GM21390 (cell line): ENCODE measurements at regions not wholly inside any gene's neighbourhood (a gene's known extent, or its start where the extent isn't known, plus 50 kb on each side); places are given as distances from the start of the nearest gene placed in this dataset.
"Not testable (repeated sequence)": the region's sequence is repeated elsewhere in the genome, so short reads cannot be mapped to it uniquely, and the experiment has no call there.

Source experiments
- ATAC-seq: cut with Tn5 transposase; IDR thresholded peaks from one replicate; pipeline ENCODE4 v1.9.1; 2021; ENCODE audit not compliant: unreplicated experiment

- ATAC-seq, result not testable (repeated sequence)
Observed at GRCh38 chr16:18263046-18263445, 73.5 kb downstream of the NPIPA8 start.

DNA sequence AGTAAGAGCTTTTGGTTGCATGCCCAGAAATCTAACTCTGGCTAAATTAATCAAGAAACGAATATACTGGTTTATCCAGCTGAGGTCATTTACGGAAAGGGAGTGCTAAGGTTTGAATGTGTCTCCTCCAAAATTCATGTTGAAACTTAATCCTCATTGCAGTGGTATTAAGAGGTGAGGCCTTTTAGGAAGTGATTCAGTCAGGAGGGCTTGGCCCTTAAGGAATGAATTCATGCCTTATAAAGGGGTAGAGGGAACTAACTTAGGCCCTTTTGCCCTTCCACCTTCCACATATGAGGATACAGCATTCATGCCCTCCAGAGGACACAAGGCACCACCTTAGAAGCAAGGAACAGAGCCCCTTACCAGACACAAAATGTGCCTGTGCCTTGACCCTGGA, 74.7 kb downstream of the NPIPA8 start:
- not testable (repeated sequence) for ATAC-seq

GRCh38 chr16:18259496-18260176, 76.9 kb downstream of the NPIPA8 start:
- not testable (repeated sequence) for ATAC-seq

- not testable (repeated sequence) for ATAC-seq
Observed at GRCh38 chr16:18252943-18253342, 83.6 kb downstream of the NPIPA8 start.

GRCh38 chr16:18230505-18230904, 106.0 kb downstream of the NPIPA8 start:
- not testable (repeated sequence) for ATAC-seq

DNA sequence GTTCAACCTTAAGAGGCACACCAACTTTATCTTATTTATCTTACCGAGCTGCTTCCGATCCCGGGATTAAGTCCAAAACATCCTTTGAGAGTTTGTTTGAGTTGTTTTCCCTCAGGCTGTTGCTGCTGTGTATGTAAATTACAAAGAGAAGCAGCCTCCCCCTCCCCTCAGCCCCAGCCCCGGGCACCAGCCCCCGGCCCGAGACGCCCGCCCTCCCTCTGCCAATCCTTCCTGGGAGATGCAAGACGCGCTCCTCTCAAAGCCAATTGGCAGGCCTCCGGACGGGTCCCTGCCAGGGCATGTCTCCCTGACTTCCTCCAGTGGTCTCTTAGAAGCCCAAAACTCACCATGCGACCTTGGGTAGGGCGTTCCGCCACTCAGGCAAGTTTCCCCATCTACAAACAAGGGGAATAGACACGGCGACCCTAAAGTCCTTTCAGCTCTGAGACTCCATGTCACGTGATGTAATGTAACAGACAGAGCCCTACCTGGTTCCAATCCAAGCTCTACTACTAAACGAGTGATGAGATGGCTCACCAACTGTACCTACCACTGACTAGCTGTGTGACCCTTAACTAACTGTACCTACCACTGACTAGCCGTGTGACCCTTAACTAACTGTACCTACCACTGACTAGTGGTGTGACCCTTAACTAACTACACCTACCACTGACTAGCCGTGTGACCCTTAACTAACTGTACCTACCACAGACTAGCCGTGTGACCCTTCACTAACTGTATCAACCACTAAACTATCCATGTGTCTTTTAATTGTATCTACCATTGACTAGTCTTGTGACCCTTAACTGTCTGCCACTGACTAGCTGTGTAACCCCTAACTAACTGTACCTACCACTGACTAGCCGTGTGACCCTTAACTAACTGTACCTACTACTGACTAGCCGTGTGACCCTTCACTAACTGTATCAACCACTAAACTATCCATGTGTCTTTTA, 114.2 kb downstream of the NPIPA8 start:
- not testable (repeated sequence) for ATAC-seq

DNA sequence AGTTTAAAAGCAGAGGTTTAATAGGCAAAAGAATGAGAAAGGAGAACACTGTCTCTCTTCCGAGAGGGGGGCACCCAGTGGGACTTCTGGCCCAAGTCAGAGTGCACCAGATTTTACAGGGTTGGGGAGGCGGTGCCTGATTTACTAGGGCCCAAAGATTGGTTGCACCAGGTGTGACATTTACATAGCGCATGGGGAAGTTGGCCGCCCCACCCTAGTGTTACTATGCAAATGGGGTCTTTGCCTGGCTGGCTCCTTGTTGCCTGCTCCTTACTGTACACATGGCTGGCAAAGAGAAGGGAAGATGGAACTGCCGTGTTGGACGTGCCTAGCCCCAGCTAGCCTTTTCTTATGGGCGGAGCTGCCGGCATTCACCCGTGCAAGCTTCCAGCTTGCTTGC, 118.8 kb downstream of the NPIPA8 start:
- ATAC-seq, result not testable (repeated sequence)

GRCh38 chr16:18216814-18217213, 119.7 kb downstream of the NPIPA8 start:
- ATAC-seq, result not testable (repeated sequence)

DNA sequence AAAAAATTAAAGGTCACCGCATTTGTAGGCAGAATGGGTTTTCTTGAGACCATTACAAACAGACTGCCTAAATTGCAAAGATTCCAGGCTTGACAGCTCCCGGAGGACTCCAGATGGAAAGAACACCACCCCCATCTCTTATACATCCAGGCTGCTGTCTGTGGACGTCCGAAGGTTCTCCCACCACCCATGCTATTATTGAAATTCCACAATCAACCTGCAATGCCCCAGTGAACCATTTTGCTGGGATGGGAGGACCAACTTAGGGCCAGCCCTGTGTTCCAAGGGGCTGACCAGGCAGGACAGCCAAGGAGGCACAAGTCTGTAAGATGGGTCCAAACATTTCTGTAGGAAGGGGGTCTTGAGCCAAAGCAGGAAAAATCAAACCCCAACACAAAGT, 122.7 kb downstream of the NPIPA8 start:
- ATAC-seq, result not testable (repeated sequence)

GRCh38 chr16:18211505-18211904, 125.0 kb downstream of the NPIPA8 start:
- ATAC-seq, result not testable (repeated sequence)

DNA sequence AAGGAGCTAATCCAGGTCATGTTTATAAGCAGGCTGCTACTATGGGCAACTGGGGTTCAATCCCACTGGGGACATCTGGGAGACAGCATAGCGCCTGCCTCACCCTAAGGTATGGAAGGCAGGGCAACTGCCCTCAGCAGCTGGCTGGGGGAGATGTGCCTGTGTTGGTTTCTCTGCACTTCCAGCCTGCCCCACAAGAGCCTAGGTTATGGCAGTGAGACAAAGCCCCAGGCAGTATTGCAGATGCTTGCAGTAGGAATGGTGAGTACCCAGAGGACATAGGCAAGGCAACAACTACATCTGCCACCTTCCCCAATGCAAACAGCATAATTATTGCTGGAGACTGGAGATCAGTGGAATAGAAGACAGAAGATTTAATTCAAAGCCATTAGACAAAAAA, 131.8 kb downstream of the NPIPA8 start:
- ATAC-seq, result not testable (repeated sequence)

- ATAC-seq, result not testable (repeated sequence)
Observed at GRCh38 chr16:18204309-18204708, 132.2 kb downstream of the NPIPA8 start.

- not testable (repeated sequence) for ATAC-seq
Observed at GRCh38 chr16:18201511-18201910, 135.0 kb downstream of the NPIPA8 start.

DNA sequence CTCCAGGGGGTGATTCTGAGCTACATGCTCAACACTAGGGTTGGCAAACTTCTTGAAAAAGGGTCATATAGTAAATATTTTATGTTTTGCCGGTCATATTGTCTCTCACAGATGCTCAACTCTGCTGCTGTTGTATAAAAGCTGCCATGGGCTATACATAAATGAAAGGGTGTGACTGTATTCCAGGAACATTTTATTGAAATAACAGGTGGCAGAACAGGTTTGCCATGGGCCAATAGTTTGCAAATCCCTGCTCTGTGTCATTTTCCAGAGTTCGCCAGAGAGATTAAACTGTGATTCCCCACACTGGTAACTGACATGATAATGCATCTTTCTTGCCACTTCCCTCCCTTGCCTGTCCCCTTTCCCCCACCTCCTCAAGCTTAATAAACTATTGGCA, 144.1 kb downstream of the NPIPA8 start:
- not testable (repeated sequence) for ATAC-seq

GRCh38 chr16:18190179-18190578, 146.4 kb downstream of the NPIPA8 start:
- ATAC-seq, result not testable (repeated sequence)

- ATAC-seq, result not testable (repeated sequence)
Observed at GRCh38 chr16:18184755-18185154, 151.8 kb downstream of the NPIPA8 start.

GRCh38 chr16:18181028-18181427, 155.5 kb downstream of the NPIPA8 start:
- ATAC-seq, result not testable (repeated sequence)

- not testable (repeated sequence) for ATAC-seq
Observed at GRCh38 chr16:18173945-18174497, 162.5 kb downstream of the NPIPA8 start.

GRCh38 chr16:18162293-18162692, 174.2 kb downstream of the NPIPA8 start:
- not testable (repeated sequence) for ATAC-seq

DNA sequence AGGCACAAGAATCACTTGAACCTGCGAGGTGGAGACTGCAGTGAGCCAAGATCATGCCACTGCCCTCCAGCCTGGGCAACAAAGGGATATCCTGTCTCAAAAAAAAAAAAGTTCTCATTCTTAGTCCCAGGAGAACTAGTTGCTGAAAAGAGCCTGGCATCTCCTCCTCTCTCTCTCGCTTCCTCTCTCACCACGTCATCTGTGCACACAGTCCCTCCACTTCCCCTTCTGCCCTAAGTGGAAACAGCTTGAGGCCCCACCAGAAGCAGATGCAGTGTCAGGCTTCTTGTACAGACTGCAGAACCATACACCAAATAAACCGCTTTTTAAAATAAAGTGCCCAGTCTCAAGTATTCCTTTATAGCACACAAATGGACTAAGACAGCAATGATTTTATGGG, 175.3 kb downstream of the NPIPA8 start:
- ATAC-seq, result not testable (repeated sequence)

GRCh38 chr16:18159185-18159584, 177.4 kb downstream of the NPIPA8 start:
- ATAC-seq, result not testable (repeated sequence)
